Vagina (tissue), 2 donors: ENCODE measurements at regions not wholly inside any gene's neighbourhood (a gene's known extent, or its start where the extent isn't known, plus 50 kb on each side); places are given as distances from the start of the nearest gene placed in this dataset.

Experiments
- POLR2A ChIP-seq, 2 donors: fragments of 450-650 bp; IDR thresholded peaks; one replicate each; pipeline ENCODE4 v1.6.1; 2017; ENCODE audit warnings: antibody characterized with exemption in 2 of 2, mild to moderate bottlenecking in 2 of 2, moderate library complexity in 2 of 2
- TF ChIP-seq, protein P1 (sequence below), 3 experiments: fragments of 450-650 bp in 2 of 3; fragments of 200-600 bp in 1 of 3; sonication (generic) in 1 of 3; IDR thresholded peaks; one replicate each; pipeline ENCODE4 v1.5.1; 2017 to 2019; ENCODE audit warnings: antibody characterized with exemption in 3 of 3, mild to moderate bottlenecking in 2 of 3, moderate library complexity in 2 of 3

DNA sequence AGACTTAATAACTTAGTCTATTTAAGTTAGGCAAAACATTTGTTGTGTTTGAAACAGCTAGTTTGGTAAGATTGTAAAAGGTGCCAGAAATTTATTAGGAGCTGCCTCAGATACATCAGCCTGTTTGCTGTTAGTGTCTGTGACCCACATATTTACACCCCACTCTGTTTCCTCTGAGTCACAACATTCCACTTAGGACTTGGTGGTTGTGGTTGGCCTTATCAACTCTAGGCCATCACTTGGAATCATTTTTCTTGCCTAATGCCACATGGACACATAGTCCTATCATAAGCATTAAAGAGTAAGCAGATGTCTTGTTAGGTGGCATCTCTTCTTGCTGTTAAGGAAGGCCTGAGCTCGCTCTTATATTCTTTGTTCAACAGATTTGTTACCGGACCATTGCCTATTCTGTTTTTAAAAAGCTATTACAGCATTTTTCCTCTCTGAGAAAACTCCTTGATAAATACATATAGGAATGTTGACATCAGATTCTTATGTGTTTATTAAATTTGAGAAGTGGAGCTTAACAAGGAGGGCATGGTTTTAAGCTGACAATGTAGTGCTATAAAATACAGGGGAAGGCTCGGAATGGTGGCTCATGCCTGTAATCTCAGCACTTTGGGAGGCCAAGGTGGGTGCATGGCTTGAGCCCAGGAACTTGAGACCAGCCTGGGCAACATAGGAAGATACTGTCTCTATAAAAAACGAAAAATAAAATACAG lies 51.2 kb upstream of the PGRMC2 start:
- TF ChIP-seq, protein P1, sequence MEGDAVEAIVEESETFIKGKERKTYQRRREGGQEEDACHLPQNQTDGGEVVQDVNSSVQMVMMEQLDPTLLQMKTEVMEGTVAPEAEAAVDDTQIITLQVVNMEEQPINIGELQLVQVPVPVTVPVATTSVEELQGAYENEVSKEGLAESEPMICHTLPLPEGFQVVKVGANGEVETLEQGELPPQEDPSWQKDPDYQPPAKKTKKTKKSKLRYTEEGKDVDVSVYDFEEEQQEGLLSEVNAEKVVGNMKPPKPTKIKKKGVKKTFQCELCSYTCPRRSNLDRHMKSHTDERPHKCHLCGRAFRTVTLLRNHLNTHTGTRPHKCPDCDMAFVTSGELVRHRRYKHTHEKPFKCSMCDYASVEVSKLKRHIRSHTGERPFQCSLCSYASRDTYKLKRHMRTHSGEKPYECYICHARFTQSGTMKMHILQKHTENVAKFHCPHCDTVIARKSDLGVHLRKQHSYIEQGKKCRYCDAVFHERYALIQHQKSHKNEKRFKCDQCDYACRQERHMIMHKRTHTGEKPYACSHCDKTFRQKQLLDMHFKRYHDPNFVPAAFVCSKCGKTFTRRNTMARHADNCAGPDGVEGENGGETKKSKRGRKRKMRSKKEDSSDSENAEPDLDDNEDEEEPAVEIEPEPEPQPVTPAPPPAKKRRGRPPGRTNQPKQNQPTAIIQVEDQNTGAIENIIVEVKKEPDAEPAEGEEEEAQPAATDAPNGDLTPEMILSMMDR (IDR thresholded peaks at IDR 0.05), result no peak
- no peak for TF ChIP-seq POLR2A (IDR thresholded peaks at IDR 0.05)
